GM19238 (cell line): ENCODE measurements at regions not wholly inside any gene's neighbourhood (a gene's known extent, or its start where the extent isn't known, plus 50 kb on each side); places are given as distances from the start of the nearest gene placed in this dataset.
"Not testable (repeated sequence)": the region's sequence is repeated elsewhere in the genome, so short reads cannot be mapped to it uniquely, and the experiment has no call there.

Source experiments
- DNase-seq: peaks from one replicate; pipeline ENCODE4 v3.0.0; 2011; ENCODE audit warnings: low spot score; ENCODE audit not compliant: insufficient read length

DNA sequence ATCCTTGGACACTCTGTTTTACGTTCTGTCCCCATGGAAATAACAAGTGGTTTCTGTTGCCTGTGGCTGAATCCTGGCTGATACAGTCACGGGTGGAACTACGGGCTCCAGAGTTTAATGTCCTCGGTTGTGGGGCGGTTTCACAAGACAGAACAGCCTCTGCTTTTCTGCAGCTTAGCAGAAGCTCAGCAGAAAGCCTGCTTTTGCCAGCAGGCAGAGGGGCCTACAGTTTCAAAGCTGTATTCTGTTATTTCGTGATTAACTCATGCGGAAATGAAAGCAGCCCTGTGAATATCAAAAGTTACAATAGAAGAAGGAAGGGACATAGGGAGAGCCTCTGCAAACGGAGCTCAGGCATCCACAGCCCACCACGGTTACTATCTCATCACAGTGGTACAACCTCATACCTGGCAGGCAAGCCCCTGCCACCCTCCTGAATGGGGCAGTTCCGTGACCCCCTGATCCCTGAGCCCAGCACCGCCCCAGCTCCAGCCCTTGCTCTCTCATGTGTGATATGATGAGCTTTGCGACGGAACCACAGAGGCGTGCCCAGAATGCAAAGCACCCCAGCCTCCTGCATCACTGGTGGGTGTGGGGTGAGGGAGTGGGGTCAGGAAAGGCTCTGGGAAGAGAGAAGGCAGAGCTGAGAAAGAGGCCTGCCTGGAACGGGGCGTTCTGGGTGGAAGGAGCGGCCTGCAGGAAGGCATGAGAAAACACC lies 360.6 kb downstream of the BRD1 start:
- DNase-seq = no peak

DNA sequence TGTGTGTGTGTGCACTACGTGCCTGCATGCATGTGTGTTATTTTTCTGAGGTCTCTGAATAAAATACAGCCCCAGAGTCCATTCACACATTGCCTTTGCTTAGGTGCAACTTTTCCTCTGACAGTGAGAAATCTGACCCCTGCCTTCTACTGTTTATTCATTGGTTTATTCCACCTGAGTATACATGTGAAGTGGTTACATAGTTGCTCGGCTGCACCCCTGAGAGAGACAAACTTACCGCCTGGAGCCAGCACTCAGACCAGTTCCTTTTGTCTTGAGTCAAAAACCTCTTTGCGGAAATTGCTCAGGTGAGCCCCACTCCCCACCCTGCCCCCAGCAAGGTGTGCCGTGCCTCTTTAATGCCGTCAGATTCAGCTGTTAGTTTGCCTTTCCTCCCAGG lies 363.6 kb downstream of the BRD1 start:
- no peak for DNase-seq

DNA sequence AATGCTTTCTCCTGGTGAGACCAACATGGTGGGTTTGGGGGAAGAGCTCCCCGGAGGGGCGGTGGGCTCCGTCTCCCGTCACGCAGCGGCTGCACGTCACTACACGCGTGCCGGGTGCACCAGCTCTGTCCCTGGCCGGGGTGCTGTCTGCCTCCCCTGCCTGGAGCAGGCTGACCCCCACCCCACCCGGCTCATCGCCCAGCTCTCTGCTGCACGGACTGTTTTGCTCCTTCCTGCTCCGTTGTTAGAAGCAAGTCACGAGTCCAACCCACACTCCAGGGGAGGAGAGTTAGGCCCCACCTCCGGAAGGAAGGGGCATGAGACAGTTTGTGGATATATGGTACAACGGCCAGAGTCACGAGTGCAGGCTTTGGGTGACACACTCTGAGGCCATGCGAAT lies 364.9 kb downstream of the BRD1 start:
- DNase-seq = no peak

DNA sequence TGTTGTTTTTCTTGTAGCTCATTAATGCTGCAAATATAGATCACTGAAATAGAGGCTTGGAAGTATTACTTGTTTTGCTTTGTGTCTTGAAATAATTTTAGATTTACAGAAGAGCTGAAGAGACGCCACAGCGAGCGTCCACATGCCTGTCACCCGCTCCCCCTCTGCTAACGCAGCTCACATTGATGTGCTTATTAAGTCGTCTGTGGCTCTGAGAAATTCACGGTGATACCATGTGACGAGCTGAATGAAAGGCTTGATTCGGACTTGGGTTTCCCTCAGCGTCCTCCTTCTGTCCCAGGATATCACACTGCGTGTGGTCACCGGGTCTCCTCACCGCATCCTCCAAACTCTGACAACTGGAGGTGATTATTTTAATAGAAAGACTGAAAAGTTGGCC lies 365.4 kb downstream of the BRD1 start:
- DNase-seq = no peak

- no peak for DNase-seq
These were observed 366.0 kb downstream of the BRD1 start for GRCh38 chr22:49461674-49462073.

DNA sequence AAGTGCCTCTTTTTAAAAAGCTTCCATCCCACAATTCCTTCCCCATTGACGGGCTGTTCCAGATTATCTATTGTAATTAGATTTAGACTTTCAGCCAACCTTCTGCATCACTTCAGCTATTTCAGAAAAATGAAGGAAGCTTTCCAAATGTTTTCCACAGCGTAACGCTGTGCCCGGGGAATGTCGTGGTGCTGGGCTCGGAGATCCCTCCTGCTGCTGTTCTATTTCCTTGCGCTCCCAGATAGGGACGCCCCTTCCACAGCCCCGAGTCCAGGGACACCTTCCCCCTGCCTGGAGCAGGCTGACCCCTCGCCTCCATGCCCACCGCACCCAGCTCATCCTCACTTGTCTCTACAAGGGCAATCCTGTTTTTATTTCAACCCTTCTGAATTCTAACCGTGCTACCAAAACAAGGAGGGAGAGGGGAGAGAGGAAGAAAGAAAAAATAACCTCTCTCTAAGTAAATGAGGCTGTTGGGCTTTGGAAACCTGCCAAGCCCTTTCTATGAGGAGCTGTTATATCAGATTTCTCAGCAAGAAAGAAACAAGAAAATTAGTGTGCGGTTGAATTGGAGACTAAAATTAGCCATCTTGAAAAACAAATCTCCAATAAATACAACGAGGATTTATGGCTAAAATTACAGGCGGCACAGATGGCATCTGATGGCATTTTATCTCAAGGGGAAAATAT lies 366.9 kb downstream of the BRD1 start:
- no peak for DNase-seq

DNA sequence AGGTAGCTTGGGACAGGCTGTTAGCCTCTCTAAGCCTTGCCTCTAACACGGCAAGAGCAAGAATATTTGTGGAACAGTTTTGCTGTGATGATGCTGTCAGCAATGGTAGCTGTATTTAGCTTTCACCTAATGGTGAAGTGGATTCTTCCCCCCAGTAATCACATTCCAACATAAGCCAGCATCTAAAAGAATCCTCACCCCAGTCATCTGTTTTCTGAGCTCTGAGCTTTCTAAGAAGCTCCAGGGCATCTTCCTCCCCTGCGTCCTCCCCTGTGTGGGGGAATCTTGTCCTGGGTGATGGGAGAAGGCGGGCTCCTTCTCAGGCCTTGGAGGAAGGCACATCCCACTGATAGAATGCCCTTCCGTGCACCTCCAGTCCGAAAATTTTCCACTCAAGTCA lies 367.6 kb downstream of the BRD1 start:
- DNase-seq = no peak

DNA sequence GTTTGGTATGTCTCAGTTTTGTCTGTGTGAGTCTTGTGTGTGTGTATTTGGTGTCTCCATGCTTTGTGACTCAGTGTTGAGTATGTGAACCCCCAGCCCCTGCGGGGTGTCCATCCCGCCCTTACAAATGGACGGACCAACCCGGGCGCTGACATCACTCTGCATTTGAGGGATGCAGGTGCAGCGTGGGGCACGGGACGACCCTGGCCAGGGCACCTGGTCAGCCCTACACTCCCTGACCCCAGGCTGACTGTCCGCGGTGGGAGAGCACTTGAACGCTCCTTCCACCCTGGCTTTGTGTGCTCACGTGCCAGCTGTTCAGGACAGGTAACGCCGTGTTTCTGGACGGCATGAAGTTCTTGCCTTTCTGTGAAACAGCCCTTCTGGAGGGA lies 369.0 kb downstream of the BRD1 start:
- DNase-seq = no peak

DNA sequence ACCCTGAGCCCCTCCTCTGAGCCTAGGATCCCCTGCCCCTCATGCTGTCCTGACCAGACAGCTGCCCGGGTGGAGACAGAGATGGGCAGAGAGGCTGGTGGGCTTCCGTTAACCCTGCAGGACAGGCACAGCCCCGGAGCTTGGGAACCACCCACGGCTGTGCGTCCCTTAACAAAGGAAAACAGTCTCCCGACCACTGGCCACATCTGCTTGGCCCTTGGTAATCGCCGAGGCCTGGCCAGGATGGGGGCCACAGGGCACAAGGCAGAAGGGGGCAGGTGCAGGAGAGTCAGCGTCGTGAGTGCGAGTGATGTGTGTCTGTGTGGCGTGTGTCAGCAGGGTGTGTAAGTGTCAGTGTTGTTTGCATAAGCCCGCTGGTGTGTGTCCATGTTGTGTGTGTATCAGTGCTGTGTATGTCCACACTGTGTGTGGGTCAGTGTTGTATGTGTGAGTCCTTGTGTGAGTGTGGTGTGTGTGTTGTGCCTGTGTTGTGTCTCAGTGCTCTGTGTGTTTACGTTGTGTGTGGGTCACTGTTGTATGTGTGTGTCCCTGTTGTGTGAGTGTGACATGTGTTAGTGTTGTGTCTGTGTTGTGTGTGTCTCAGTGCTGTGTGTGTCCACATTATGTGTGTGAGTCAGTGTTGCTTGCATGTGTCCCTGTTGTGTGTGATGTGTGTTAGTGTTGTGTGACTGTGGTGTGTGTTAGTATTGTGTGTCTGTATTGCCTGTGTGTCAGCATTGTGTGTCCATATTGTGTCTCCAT lies 369.5 kb downstream of the BRD1 start:
- DNase-seq = no peak

GRCh38 chr22:49457146-49457545 lies 370.5 kb downstream of the BRD1 start:
- DNase-seq = no peak

DNA sequence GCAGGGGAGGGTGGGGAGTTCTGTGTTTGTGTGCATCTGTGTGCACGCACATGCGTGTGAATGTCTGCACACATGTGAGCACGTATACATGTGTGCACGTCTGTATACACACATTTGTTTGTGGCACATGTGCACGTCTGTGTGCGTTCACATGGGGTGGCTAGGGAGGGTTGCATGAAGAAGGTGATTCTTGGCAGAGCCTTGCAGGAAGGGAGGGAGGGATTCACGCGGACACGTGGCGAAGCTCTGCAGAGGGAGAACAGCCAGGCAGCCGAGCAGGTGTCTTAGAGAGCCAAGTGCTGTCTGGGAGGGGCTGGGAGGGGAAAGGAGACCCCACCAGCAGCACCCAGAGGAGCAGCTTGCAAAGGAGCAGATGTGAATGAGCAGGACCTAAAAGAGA lies 372.1 kb downstream of the BRD1 start:
- no peak for DNase-seq

- DNase-seq = no peak
These were observed 372.9 kb downstream of the BRD1 start for GRCh38 chr22:49454726-49455125.

GRCh38 chr22:49453771-49454170 lies 373.9 kb downstream of the BRD1 start:
- DNase-seq = no peak

GRCh38 chr22:49453019-49453418 lies 374.7 kb downstream of the BRD1 start:
- not testable (repeated sequence) for DNase-seq

- DNase-seq = no peak
These were observed 375.2 kb downstream of the BRD1 start for GRCh38 chr22:49452362-49452946.

DNA sequence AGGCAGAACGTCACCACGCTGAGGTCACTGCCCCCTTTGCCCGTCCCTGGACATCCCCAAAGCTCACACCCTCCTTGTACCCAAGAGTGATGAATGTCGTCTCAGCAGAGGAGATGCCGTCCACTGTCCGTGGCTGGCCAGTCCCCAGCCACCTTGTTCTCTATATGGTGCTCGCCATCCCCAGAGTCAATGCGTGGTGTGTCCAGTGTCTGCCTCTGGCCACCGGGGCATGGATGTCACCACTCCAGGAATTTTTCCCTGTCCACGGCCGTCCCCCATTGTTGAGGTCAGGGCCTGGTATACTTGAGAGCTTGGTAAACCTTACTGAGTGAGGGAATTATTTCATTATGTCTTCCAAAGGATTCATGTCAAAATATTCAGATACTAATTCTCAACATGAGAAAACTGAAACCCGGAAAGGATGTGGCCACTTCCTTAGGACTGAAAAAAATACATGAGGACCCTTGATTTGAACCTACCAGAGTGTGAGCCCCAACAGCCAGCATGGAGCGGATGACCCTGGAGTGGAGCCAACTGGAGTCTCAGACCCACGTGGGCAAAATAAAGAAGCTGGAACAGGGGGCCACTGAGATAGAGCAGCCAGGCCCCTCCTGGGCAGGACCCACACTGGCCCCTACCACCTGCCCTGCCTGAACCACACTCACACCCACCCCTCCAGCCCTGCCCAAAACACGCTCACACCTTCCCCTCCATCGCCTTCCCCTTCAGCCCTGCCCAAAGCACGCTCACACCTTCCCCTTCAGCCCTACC lies 376.4 kb downstream of the BRD1 start:
- DNase-seq = no peak

GRCh38 chr22:49450498-49450897 lies 377.2 kb downstream of the BRD1 start:
- DNase-seq = no peak

- no peak for DNase-seq
These were observed 377.7 kb downstream of the BRD1 start for GRCh38 chr22:49449811-49450446.

DNA sequence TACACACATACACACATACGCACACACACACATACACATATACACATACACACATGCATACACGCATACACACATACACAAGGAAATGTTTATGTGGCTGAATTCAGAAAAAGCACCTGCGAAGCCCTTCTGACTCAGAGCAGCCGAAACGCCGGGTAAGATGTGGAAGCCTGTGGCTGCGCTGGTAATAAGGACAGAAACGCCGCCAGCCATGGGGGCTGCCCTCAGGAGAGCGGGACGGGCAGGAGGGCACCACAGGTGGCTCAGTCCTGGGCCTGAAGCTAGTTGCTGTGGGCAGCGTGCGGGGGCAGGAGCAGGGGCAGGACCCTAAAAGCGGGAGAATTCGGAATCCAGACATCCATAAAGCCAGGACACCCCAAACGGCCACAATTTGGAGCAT lies 378.3 kb downstream of the BRD1 start:
- no peak for DNase-seq

DNA sequence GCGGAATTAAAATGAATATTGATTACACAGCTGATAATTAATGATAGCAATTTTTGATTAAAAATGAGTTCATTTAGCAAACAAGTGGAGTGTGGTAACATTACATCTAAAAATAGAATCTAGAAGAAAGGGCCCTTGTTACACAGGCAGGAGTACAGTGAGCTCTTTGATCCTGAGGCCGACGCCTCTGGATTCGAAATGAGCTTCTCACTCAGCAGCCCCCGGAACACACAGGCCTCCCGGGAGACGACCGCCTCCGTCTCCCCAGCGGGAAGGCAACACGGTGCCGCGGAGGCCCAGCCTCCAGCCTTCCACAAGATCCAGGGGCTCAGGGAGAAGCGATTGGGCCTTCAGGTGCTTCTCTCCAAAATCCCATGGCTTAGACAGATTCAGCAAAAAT lies 379.1 kb downstream of the BRD1 start:
- no peak for DNase-seq

DNA sequence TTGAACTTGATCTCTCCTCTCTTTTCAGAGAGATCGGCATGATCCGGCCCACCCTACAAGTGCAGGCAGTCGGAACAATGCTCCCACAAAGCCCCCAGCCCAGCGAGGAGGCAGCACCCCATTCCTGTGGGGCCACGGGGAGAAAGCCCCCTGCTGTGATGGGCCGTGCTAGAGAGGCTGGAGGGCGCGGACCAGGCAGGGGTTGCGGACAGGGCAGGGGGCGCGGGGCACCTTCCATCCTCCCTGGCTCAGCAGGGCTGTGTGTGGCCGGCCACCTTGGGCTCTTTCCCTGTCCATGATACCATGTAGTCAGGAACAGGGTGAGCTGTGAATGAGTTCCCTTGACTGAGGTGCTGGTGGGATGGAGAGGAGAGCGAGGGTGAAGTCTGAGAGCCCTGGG lies 379.8 kb downstream of the BRD1 start:
- DNase-seq = no peak
